H1 (cell line): ENCODE measurements at regions not wholly inside any gene's neighbourhood (a gene's known extent, or its start where the extent isn't known, plus 50 kb on each side); places are given as distances from the start of the nearest gene placed in this dataset.
"Not testable (repeated sequence)": the region's sequence is repeated elsewhere in the genome, so short reads cannot be mapped to it uniquely, and the experiment has no call there.

ENCODE experiments used
- CTCF ChIA-PET: fragments of 300-600 bp; sonication (Branson Sonifier 250); formaldehyde crosslinking; loops from one replicate; lab custom pipeline; 2021; ENCODE audit not compliant: partially characterized antibody; lab: Charles Lee
- POLR2A ChIA-PET: fragments of 300-600 bp; sonication (Branson Sonifier 250); formaldehyde crosslinking; loops from one replicate; lab custom pipeline; 2021; ENCODE audit warnings: inconsistent platforms; ENCODE audit not compliant: partially characterized antibody; lab: Charles Lee
- DNase-seq, 2 experiments: peaks; one replicate each; pipeline versions ENCODE4 v3.0.0 to v3.0.0-alpha.2; 2010 to 2022; ENCODE audit warnings: low spot score in 2 of 2, low read depth in 1 of 2, mixed read lengths in 1 of 2
- FAIRE-seq: peaks from 2 replicates; lab custom pipeline; 2011; peaks lifted over from hg19 to GRCh38; lab: Jason Lieb, UNC
- H2AFZ ChIP-seq: 2 replicates; pipeline ENCODE4 v1.8.1; 2012; ENCODE audit warnings: low read length, inconsistent platforms
- H2AK5ac ChIP-seq: 2 replicates; pipeline ENCODE4 v1.6.1; 2013; ENCODE audit warnings: low read depth, low read length
- H2BK120ac ChIP-seq: replicated peaks from 2 replicates; pipeline ENCODE3; 2013; ENCODE audit warnings: low read depth, low read length, inconsistent platforms
- H2BK12ac ChIP-seq: 2 replicates; pipeline ENCODE4 v1.6.1; 2013; ENCODE audit warnings: low read depth, low read length
- H2BK15ac ChIP-seq: 2 replicates; pipeline ENCODE4 v1.6.1; 2013; ENCODE audit warnings: low read length
- H2BK20ac ChIP-seq: 2 replicates; pipeline ENCODE4 v1.6.1; 2013; ENCODE audit warnings: low read length
- H2BK5ac ChIP-seq: 2 replicates; pipeline ENCODE4 v1.6.1; 2013; ENCODE audit warnings: low read depth, low read length
- H3K14ac ChIP-seq: 2 replicates; pipeline ENCODE4 v1.6.1; 2013; ENCODE audit warnings: inconsistent platforms; ENCODE audit not compliant: insufficient read length
- H3K18ac ChIP-seq: 2 replicates; pipeline ENCODE4 v1.6.1; 2013; ENCODE audit warnings: low read length; ENCODE audit errors: extremely low read depth
- H3K23ac ChIP-seq: 2 replicates; pipeline ENCODE4 v1.6.1; 2013; ENCODE audit warnings: inconsistent platforms; ENCODE audit not compliant: insufficient read length
- H3K23me2 ChIP-seq: 2 replicates; pipeline ENCODE4 v1.6.1; 2013; ENCODE audit warnings: low read depth, low read length
- H3K27ac ChIP-seq: 2 replicates; pipeline ENCODE4 v1.6.1; 2011; ENCODE audit warnings: low read depth, low read length, inconsistent platforms
- H3K27me3 ChIP-seq, 4 experiments: replicated peaks in 1 of 4; 1 replicate in 1 of 4; 2 replicates in 3 of 4; pipeline versions ENCODE4 v1.6.1 to v1.8.1; 2011 to 2013; ENCODE audit warnings: low read length in 3 of 4, mild to moderate bottlenecking in 3 of 4, inconsistent platforms in 2 of 4, mixed read lengths in 2 of 4, moderate library complexity in 1 of 4; ENCODE audit not compliant: control insufficient read depth in 3 of 4, insufficient read depth in 3 of 4; ENCODE audit errors: extremely low read depth in 1 of 4
- H3K36me3 ChIP-seq, 4 experiments: 2 replicates each; pipeline versions ENCODE4 v1.6.1 to v1.8.1; 2011 to 2013; ENCODE audit warnings: mild to moderate bottlenecking in 4 of 4, low read length in 3 of 4, moderate library complexity in 2 of 4, control low read depth in 1 of 4, inconsistent platforms in 1 of 4; ENCODE audit not compliant: insufficient read depth in 4 of 4, control insufficient read depth in 2 of 4
- H3K4ac ChIP-seq: replicated peaks from 2 replicates; pipeline ENCODE3; 2013; ENCODE audit warnings: low read length, low read depth, mixed read lengths, inconsistent platforms; ENCODE audit not compliant: insufficient read length
- H3K4me1 ChIP-seq, 4 experiments: replicated peaks in 1 of 4; 1 replicate in 1 of 4; 2 replicates in 3 of 4; pipeline versions ENCODE4 v1.6.1 to v1.8.1; 2011 to 2013; ENCODE audit warnings: low read length in 3 of 4, inconsistent platforms in 2 of 4, mixed read lengths in 1 of 4; ENCODE audit not compliant: insufficient read depth in 4 of 4, control insufficient read depth in 3 of 4
- H3K4me2 ChIP-seq, 2 experiments: 2 replicates each; pipeline versions ENCODE4 v1.6.1 to v1.8.1; 2011 to 2013; ENCODE audit warnings: low read depth in 2 of 2, low read length in 2 of 2, control low read depth in 1 of 2, inconsistent platforms in 1 of 2, mild to moderate bottlenecking in 1 of 2; ENCODE audit not compliant: insufficient read depth in 1 of 2
- H3K4me3 ChIP-seq, 4 experiments: fragments of 200-600, 300-600 bp in 1 of 4; sonication (generic), shearing (Covaris generic), sonication (Bioruptor Twin) in 1 of 4; 2 replicates each; pipeline versions ENCODE4 v1.5.1 to v1.8.1; 2011 to 2016; ENCODE audit warnings: low read length in 4 of 4, low read depth in 3 of 4, control low read depth in 2 of 4, inconsistent platforms in 2 of 4, mild to moderate bottlenecking in 2 of 4, mixed read lengths in 1 of 4, moderate library complexity in 1 of 4; ENCODE audit not compliant: insufficient read depth in 2 of 4; ENCODE audit errors: extremely low read depth in 1 of 4
- H3K56ac ChIP-seq: replicated peaks from 2 replicates; pipeline ENCODE3; 2013; ENCODE audit warnings: low read depth, mild to moderate bottlenecking, mixed read lengths, low read length, inconsistent platforms; ENCODE audit not compliant: insufficient read length
- H3K79me1 ChIP-seq: 2 replicates; pipeline ENCODE4 v1.6.1; 2013; ENCODE audit warnings: low read depth, low read length, control low read depth
- H3K79me2 ChIP-seq, 2 experiments: 2 replicates each; pipeline versions ENCODE4 v1.6.1 to v1.8.1; 2012 to 2013; ENCODE audit warnings: low read length in 2 of 2, mild to moderate bottlenecking in 2 of 2, inconsistent platforms in 1 of 2; ENCODE audit not compliant: insufficient read depth in 2 of 2, control insufficient read depth in 1 of 2
- H3K9ac ChIP-seq, 4 experiments: replicated peaks in 1 of 4; 1 replicate in 1 of 4; 2 replicates in 3 of 4; pipeline versions ENCODE4 v1.6.1 to v1.8.1; 2011 to 2013; ENCODE audit warnings: low read depth in 3 of 4, low read length in 3 of 4, control low read depth in 2 of 4, mild to moderate bottlenecking in 2 of 4, moderate library complexity in 2 of 4, inconsistent platforms in 1 of 4; ENCODE audit errors: extremely low read depth in 1 of 4
- H3K9me3 ChIP-seq, 2 experiments: 2 replicates each; pipeline versions ENCODE4 v1.6.1 to v1.8.1; 2012 to 2013; ENCODE audit warnings: mild to moderate bottlenecking in 2 of 2, moderate library complexity in 2 of 2, control low read depth in 1 of 2, inconsistent platforms in 1 of 2, low read depth in 1 of 2, low read length in 1 of 2, mixed read lengths in 1 of 2; ENCODE audit not compliant: insufficient read depth in 2 of 2
- H4K20me1 ChIP-seq, 2 experiments: replicated peaks in 1 of 2; 2 replicates each; pipeline versions ENCODE3 to v1.8.1; 2011 to 2013; ENCODE audit warnings: inconsistent platforms in 2 of 2, low read length in 2 of 2, mild to moderate bottlenecking in 1 of 2; ENCODE audit not compliant: insufficient read depth in 2 of 2, control insufficient read depth in 1 of 2
- H4K5ac ChIP-seq: 2 replicates; pipeline ENCODE4 v1.6.1; 2013; ENCODE audit warnings: low read length, low read depth, mixed read lengths, inconsistent platforms; ENCODE audit not compliant: insufficient read length
- H4K8ac ChIP-seq: 2 replicates; pipeline ENCODE4 v1.8.0; 2013; ENCODE audit warnings: mild to moderate bottlenecking, moderate library complexity, low read length, inconsistent platforms; ENCODE audit not compliant: insufficient read depth; ENCODE audit errors: extremely low read depth
- H4K91ac ChIP-seq: replicated peaks from 2 replicates; pipeline ENCODE3; 2013; ENCODE audit warnings: low read length, mixed read lengths, inconsistent platforms; ENCODE audit not compliant: insufficient read length
- WGBS, 2 experiments: shearing (Covaris generic) in 1 of 2; methylation state at CpG; one replicate each; pipeline versions ENCODE4 v1.1.6 to v1.1.7; 2013 to 2015; ENCODE audit warnings: low lambda C conversion rate in 2 of 2, mixed read lengths in 2 of 2, inconsistent platforms in 1 of 2, low coverage in 1 of 2, missing lambda C conversion rate in 1 of 2; ENCODE audit not compliant: insufficient replicate concordance in 2 of 2, insufficient coverage in 1 of 2, insufficient read length in 1 of 2; ENCODE audit errors: extremely low coverage in 1 of 2, missing lambda C conversion rate in 1 of 2; 5-methylcytosine and 5-hydroxymethylcytosine counted together

- H2BK5ac ChIP-seq, H3K4ac ChIP-seq, H3K56ac ChIP-seq, H3K4me2 ChIP-seq, H3K27ac ChIP-seq, H3K23ac ChIP-seq, H4K8ac ChIP-seq, FAIRE-seq, H3K27me3 ChIP-seq, H2AFZ ChIP-seq, H4K5ac ChIP-seq, H3K79me2 ChIP-seq, H3K9ac ChIP-seq, H3K14ac ChIP-seq, H4K20me1 ChIP-seq, H2BK120ac ChIP-seq, H3K4me3 ChIP-seq, H4K91ac ChIP-seq, H3K9me3 ChIP-seq, CTCF ChIA-PET, H3K4me1 ChIP-seq, H3K18ac ChIP-seq, DNase-seq, H2BK12ac ChIP-seq, H3K36me3 ChIP-seq, H2AK5ac ChIP-seq, H3K23me2 ChIP-seq, POLR2A ChIA-PET, H2BK20ac ChIP-seq, H2BK15ac ChIP-seq, H3K79me1 ChIP-seq: not testable (repeated sequence)
- 96% methylated on average over 5 of the region's 9 CpGs; no CpG with 5 or more reads in 1 of the 2 experiments for WGBS, 2 experiments
These were observed 131.7 kb downstream of the TNFRSF13B start for GRCh38 chr17:16840219-16840618.

DNA sequence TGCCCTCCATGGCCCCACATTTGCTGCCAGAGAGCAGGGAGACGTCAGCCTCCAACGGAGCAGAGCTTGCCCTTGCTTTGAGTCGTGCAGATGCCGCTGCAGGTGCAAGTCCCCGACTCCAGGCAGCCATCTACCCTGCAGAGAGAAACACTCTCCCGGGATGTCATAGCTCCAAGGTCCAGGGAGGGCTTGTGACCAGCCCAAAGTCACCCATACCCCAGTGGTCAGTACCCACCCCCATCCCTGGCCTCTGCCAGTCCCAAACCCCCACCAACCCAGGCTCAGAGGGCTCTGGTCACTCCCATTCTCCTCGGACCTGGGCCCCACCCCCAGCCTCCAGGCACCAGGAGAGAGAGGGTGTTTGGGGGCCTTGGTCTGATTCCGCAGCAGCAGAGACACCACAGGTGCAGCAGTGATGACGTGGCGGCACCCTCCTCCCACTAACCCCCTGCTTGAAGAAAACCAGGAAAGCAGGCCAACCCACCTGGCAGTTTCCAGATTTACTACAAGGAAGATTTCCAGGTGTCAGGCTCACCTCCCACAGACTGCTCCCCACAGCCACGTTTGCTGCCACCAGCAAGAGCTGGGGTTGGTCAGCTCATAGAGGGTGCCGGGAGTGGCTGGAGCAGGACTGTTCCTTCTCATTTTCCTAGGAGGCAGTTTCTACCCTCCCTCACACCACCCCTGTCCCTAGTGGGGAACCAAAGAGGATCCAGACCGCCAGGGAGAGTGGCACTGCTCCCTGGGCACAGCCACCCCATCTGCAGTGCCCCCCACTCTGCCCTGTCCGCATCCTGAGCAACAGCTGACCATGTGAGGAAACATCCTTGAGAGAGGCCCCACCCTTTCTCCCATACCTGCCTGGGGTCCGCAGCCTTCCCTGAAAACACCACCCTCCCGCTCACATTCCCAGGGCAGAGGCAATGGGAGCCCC is 132.4 kb downstream of the TNFRSF13B start:
- DNase-seq, H3K14ac ChIP-seq, H4K8ac ChIP-seq, H3K23ac ChIP-seq, H3K79me2 ChIP-seq, H2AFZ ChIP-seq, FAIRE-seq, H4K20me1 ChIP-seq, H3K36me3 ChIP-seq, H3K27ac ChIP-seq, H3K4ac ChIP-seq, H4K5ac ChIP-seq, H2BK15ac ChIP-seq, H2BK120ac ChIP-seq, H3K18ac ChIP-seq, CTCF ChIA-PET, H3K9me3 ChIP-seq, H2BK20ac ChIP-seq, H3K27me3 ChIP-seq, H3K4me1 ChIP-seq, H3K56ac ChIP-seq, H3K23me2 ChIP-seq, H3K9ac ChIP-seq, POLR2A ChIA-PET, H2AK5ac ChIP-seq, H4K91ac ChIP-seq, H3K4me3 ChIP-seq, H2BK12ac ChIP-seq, H2BK5ac ChIP-seq, H3K4me2 ChIP-seq, H3K79me1 ChIP-seq: not testable (repeated sequence)
- WGBS, 2 experiments: 100% methylated on average over 3 of the region's 16 CpGs; no CpG with 5 or more reads in 1 of the 2 experiments
